Activated CD4-positive, alpha-beta T cell treated with anti-CD3 and anti-CD28 coated beads, Interleukin-2, amount 50 U/mL, for 16 hours (primary cell): ENCODE measurements at regions not wholly inside any gene's neighbourhood (a gene's known extent, or its start where the extent isn't known, plus 50 kb on each side); places are given as distances from the start of the nearest gene placed in this dataset.

ENCODE experiments used
- DNase-seq: peaks from one replicate; pipeline ENCODE4 v3.0.0-alpha.2; 2020

DNA sequence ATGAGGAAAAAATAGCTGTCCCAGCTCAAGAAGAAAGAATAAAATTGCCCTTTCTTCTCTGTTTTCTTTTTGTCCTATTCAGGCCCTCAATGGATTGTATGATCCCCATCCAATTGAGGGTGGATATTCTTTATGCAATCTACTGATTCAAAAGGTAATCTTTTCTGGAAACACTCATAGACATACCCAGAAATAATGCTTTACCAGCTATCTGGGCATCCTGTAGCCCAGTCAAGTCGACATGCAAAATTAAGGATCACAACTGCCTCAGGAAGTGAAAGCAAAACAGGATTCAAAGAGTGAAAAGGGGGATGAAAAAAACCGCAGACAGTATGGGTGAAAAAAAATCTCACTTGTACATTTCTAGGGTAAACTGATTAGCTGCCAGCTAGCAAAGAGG lies 410.1 kb downstream of the TBC1D32 start:
- no peak for DNase-seq

DNA sequence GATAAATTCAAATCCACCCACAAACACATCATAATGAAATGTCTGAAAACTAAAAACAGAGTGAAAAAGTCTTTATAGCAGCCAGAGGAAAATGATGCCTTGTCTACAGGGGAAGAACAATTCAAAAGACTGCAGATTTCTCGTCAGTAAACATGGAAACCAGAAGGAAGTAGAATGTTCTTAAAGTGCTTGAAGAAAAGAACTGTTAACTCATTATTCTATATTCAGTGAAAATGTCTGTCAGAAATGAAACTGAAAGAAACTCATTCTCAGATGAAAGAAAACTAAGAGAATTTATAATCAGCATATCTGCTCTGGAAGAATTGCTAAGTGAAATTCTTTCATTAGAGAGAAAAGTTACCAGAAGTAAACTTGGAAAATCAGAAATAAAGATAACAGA lies 416.1 kb downstream of the TBC1D32 start:
- no peak for DNase-seq

DNA sequence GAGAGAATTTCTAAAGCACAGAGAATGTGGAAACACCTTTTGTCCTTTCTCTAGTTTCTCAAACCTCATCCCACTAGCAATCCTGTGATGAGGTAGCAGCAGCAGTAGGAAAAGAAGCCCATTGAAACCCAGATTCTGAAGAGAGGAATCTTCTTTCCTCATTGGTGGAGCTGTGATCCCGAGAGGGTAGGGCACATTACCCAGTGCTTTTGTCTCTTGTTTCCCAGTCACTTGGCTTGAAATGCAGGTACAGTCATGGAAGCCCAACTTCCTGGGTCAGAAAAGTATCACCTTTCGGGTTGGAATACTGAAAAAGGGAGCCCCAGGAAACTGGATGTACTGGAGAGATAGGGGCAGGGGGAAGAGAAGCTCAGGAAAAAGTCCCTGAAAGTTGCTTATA lies 417.4 kb downstream of the TBC1D32 start:
- DNase-seq = no peak

DNA sequence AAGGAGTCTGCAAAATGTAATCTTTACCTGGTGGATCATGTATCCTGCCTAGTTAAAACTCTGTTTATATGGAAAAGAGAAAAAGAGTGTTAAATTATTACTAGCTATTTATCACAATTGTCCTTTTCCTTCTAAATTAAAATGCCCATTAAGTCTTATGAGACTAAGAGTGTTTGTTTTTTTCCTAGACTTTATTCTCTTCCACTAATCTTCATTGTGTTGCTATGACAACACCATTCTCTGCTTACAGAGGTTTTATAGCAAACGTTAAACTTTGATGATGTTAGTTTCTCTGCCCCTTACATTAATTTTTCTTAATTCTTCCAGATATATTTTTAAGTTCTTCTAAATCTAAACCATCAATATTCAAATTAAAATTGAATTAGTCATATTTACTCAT lies 420.8 kb downstream of the TBC1D32 start:
- no peak for DNase-seq

DNA sequence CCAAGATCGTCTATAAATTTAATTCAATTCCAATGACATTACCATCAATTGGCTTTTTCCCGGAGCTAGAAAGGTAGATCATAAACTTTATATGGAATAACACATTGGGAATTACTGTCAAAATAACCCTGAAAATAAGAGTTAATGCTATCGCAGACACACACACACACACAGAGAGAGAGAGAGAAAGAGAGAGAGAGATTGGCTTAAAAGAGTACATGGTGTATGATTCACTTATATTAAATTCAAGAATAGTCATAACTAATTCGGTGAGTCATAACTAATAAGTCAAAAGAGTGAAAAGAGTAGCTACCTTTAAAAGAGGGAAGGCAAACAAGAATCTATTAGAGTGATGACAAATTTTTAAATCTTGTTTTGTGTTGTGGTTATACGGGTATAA lies 425.5 kb downstream of the TBC1D32 start:
- DNase-seq = no peak

DNA sequence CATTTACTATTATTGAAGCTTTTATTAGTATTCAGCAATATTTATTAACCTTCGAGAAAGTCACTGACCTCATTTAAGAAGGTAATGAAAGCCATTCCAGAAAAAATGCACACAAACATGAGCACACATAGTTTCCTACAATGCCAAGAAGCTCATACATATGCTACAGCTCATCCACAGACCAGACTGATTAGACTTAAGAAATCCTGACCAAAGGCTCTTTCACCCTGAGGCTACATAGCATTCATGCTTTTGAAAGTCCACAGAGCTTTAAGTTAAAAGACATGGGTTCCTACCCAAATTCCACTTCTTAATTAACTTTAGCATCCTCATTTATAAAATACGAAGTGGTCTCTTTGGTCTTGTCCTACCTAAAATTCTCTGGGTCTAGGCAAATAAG lies 430.4 kb downstream of the TBC1D32 start:
- DNase-seq = no peak

DNA sequence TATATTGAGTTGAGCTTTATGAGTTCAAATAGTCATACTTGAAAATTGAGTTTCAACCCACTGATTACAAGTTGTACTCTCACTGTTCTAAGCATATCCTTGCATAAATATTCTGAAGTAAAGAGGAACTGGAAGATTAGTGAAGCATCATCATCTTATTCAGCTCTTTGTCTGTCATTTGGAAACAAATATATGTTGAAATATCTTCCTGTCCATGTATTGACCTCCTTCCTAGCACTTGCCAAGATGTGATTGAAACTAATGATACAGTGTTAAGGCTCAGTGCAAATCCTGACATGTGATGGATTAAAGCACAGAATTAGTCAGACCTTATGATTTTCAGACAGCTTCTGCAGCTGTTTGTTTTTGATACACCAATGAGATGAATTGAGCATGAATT lies 434.3 kb downstream of the TBC1D32 start:
- DNase-seq = no peak

DNA sequence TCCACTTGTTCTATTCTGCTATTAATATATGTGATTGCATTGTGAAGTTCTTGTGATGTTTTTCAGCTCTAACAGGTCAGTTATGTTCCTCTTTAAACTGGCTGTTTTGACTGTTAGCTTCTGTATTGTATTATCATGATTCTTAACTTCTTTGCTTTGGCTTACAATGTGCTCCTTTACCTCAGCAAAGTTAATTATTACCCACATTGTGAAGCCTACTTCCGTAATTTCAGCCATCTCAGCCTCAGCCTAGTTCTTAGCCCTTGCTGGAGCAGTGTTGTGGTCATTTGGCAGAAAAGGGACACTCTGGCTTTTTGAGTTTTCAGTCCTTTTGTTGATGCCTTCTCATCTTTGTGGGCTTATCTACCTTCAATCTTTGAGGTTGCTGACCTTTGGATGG lies 440.2 kb downstream of the TBC1D32 start:
- DNase-seq = no peak

DNA sequence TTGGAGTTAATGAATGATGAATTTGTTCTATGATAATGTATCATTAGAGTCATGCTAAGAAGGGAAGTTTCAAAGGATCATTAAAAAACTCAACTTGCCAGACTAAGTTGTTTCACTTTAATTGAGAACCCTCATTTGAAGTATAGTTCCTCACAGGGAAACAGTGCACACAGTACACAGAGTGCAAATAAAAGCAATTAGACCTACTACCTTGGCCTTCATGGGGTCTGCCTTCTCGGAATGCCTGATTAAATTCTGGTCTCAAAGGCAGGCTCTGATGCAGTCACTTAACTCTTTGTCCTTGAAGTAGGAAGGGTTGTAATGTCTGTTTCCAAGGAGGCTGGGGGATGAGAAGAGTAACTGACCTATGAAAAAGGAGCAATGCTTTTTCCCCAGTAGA lies 457.3 kb downstream of the TBC1D32 start:
- DNase-seq = no peak

DNA sequence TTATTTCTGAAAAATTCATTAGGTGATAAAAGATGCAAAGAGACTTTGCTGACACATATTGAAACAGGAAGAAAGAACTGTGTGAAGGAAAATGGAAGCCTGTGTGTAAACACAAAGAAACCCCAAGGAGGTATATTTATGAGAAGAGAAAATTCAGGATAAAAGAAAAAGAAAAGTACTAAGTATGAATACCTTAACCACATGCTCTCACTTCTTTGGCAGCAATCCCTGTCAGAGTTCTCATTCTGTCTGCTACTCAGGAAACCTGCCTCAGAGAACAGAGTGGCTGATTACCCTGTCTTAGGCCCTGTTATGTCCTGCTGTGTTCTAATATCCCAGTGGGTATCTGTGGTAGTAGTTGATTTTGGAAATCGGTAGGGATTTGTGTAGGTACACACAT lies 457.9 kb downstream of the TBC1D32 start:
- DNase-seq = no peak

DNA sequence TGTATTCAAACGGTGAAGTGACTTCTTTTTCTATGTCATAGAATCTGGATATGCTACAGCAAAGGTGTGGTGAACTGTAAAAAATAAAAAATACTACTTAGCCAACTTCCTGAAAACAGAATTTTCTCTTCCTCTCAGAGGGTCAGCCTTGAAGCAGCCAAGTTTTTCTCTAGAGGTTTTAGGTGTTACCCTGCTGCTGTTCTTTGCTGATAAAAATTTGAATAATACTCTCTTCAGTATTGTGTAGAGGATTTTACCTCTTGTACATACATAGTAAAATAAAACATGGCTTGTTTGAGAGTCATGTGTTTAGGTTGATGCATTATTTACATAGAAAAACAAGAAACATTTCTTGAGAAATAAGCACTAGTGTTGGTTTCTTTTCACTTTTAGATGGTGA lies 458.4 kb downstream of the TBC1D32 start:
- no peak for DNase-seq

DNA sequence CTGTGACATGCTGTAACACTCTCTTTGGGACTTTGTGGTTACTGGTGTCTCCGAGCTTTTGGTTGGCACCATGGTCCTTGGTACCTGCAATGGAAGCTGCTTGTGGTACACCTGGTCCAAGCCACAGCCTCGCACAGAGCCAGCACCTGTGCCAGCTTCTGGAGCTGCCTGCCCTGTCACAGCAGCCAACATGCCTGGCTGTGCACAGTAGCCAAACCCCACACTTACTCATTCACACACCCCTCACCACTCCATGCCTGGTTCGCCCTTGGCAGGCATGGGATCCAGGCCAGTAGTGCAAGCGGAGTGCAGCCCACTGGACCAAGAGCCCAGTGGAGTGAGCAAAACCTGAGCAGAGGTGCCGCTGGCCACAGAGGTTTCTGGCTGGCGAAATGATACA lies 459.9 kb downstream of the TBC1D32 start:
- no peak for DNase-seq

DNA sequence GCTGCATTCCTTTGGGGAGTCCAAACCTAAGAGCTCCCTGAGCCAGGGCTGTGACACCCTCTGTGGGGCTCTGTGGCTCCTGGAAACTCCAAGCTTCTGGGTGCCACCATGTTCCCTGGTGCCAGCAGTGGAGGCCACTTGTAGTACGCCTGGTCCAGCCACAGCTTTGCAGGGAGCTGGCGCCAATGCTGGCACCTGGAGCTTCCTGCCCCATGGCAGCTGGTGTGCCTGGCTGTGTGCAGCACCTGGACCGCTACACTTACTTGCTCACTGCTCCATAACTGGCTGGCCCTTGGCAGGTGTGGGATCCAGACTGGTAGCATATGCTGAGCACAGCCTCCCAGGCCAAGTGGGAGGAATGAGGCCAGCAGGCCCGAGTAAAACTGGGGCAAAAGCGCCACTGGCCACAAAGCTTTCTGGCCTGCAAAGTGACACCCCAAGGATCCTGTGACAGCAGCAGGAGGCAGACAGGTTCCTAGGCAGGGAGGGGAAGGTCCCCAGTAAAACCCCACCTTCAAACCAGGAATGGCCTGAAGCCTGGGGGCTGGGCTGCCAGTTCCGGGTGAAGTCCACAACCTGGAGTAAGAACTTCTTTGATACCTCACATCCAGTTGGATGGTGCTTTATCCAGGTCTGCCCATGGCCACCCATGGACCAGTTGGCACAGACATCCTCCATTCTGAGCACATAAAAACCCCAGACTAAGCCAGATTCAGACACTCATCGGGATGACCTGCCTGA lies 461.0 kb downstream of the TBC1D32 start:
- no peak for DNase-seq

DNA sequence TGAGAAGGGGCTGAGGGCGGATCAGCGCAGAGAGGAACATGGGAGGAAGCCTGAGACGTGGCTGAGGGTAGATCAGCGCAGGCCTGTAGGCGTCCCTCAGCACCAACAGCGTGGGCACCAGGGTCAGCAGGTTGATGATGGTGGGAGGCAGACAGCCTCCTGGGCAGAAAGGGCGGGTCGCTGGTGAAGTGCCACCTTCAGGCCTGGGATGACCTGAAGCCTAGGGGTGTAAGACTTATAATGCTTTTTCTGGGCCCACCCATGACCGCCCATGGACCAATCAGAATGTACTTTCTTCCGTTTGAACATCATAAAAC lies 462.1 kb downstream of the TBC1D32 start:
- no peak for DNase-seq

DNA sequence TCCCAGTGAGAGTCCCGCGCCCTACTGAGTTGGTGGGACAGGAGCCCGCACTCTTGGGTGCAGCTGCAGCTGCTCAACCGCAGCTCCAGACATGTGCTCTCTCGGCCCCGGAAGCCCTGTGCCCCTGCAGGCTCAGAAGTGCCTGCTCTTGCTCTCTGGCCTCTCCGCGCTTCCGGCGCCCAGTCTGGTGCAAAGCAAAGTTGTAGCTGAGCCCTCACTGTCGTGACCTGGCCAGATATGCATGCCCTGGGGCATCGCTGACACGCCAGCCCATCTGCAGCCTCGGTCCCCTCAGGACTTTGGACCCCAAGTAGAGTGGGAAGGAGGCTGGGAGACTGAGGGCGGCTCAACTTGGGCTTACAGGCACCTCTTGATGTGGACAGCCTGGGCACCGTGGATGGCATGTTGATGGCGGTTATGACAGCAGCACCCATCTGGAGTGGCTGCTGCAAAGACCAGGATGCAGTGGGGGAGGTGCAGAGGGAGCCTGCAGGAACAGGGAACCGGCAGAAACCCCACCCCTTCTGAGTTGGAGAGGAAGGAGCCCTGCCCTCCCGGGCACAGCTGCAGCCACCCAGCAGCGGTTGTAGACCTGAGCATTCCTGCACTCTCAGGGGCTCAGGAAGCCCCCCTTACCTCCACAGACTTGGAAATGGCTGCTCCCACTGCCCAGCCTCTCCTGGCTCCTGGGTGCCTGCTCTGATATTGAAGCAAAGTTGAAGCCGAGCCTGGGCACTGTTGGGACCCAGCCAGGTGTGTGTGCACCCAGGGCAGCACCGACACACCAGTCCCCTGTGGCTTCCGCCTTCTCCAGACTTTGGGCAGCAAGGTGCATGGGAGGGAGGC lies 462.6 kb downstream of the TBC1D32 start:
- DNase-seq = no peak

DNA sequence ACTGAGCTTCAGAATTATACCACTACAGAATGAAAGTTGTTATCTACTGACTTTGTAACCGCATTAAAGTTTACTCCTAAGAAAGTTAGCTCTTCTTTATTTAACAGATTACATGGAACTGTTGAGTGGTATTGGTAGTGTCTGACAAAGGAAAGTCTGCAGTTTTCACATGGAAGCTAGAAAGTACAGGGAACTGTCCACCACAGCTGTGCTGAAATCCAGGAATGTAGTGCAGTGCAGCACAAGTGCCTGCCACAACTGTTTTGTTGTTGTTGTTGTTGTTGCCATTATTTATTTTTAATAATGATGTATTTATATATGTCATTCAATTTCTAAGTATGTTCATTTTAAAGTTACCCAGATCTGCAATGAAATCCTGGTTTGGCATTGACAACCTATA lies 464.9 kb downstream of the TBC1D32 start:
- DNase-seq = no peak

DNA sequence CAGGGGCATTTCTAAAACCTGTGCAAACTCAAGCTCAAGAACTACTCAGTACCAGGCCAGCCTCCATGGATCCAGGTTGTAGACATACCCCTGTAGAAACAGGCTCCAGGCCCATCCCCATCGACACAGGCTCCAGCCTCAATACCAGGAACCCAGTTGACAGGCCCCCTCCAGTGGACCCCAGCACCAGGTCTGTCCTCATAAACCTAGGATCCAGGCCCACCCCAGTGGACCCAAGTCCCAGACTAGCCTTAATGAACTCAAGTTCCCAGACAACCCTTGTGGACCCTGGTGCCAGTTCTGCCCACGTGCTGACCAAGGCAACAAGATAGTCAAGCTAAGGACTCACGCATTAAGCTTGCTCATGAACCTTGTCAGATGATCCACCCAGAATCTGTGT lies 476.9 kb downstream of the TBC1D32 start:
- no peak for DNase-seq

DNA sequence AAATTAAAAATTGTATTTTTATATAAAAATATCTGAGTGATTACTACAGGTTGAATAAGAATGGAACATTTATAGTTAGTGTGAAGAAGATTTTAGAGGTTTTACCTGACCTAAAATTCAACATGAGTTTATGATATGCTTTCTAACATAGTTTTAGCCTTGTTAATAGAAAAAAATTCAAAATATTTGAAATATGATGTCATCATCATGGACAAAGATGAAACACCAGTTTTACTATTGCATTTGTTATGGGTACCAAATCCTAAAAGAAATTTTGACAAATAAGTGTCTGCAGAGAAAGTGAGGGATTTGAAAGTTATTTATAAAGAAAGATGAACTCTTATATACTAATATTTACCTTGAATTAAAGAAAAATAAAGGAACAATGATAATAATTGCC lies 479.7 kb downstream of the TBC1D32 start:
- no peak for DNase-seq

DNA sequence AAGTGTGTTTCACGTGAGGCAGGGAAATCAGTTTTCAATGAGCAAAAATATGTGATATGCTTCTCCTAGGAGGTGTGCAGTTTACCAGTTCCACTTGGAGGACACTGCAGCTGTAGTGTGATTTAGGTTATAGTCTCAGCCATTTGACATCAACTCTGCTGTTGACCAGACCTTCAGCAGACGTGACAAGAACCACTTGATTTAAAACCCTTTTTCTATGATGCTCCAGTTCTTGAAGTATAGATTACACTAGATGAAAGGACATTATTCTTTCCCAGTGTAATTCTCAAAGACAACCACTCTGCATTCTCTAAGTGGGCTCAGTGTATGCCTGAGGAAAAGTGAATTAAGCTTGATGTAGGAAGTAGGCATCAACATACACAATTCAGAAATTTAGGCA lies 480.8 kb downstream of the TBC1D32 start:
- no peak for DNase-seq

DNA sequence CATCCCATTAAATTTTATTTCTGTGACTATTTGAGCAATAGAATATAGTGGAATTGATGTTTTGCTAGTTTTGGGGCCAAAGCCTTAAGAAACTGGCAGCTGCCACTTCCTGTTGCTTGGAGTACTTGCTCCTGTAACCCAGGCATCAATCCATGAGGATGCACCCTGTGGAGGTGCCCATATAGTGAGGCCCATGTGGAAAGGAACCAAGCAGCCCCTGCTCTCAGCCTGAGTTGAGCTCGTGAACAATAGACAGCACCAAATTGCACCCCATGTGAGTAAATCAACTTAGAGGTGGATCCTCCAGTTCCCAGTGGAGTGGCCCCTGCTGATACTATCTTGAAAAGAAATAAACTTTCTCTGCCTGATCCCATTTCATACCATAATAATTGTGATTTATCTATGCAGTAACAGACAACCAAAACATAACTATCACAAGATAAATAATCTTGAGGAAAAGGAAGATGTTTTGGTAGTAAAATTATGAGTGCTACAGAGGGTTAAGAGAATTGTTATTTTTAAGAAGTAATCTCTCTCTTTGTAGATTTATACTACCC lies 481.9 kb downstream of the TBC1D32 start:
- DNase-seq = no peak

DNA sequence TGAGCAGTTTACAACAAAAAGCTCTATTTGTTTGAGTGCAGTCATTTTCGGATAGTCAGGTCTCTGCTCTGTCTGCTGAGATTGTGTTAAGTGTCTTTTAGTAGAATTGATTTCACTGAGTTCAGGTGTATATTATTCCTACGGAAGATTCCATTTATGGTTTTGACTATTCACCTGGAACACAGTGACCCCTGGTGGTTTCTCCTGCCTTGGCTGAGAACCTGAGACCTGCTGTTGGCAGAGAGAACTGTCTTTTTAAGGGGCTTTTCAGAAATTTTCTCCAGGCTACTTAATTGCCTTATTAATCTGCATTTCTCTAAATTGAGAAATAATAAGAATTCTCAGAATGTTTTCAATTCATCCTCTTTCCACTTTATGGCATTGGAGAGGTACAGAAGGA lies 508.0 kb downstream of the TBC1D32 start:
- peak; percentile 8 for DNase-seq

DNA sequence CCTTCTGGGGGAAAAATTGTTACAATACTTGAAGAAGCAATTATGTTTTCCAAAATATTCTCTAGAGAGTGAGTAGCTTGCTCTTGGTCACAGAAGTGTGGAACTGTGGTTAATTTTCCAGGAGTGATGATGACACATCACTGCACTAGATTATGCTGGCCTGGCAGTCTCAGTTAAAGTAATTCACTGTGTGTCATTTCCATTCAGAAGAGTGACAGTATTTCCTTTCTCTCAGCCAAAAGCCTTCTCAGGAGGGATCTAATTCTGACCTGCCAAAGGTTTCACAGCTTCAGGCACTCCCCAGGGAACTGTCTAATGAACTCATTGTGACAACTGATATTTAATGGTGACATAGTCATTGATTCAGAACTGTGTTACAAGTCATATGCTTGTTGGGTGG lies 517.5 kb downstream of the TBC1D32 start:
- no peak for DNase-seq

DNA sequence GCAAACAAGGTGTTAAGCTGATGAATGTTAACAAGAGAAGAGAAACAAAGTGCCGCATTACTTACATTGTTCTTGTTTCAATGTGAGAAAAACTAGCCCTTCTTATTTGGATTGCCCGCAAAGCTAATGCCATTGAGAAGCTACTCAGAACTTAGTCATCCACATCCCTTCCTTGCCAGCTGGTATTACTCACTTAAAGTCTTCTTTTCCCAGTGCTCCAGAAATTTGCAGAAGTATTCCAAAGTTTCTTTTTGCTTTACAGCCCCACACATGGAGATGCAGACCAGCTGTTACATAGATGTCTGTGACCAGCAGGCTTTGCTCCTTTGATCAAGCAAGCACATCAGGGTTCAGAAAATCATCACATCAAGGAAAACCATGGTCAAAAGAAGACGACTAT lies 529.0 kb downstream of the TBC1D32 start:
- no peak for DNase-seq

DNA sequence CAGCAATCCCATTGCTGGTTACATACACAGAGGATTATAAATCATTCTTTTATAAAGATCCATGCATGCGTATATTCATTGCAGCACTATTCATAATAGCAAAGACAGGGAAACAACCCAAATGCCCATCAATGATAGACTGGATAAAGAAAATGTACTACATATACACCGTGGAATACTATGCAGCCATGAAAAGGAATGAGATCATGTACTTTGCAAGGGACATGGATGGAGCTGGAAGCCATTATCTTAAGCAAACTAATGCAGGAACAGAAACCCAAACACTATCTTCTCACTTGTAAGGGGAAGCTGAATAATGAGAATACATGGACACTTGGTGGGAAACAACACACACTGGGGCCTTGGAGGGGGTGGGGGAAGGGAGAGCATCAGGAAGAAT lies 529.7 kb downstream of the TBC1D32 start:
- no peak for DNase-seq

DNA sequence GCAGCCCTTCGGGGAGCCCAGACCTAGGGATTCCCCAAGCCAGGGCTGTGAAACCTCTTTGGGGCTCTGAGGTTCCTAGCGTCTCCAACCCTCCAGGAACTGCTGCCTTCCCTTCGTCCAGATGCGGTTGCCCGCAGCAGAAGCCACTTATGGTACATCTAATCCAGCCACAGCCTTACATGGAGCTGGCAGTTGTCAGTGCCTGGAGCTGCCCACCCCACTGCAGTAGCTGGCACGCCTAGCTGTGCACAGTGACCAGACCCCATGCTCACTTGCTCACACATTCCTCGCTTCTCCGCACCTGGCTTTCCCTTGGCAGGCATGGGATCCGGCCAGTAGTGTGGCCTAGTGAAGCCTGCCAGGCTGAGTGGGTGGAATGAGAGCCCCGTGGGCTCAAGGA lies 547.6 kb downstream of the TBC1D32 start:
- DNase-seq = no peak
